Fibroblast of mammary gland (primary cell): ENCODE measurements at regions not wholly inside any gene's neighbourhood (a gene's known extent, or its start where the extent isn't known, plus 50 kb on each side); places are given as distances from the start of the nearest gene placed in this dataset.
A peak's percentile ranks its signal among the peaks of the same experiment; 100 is the strongest.

Source experiments
- DNase-seq: peaks from one replicate; pipeline ENCODE4 v3.0.0-alpha.2; 2010; ENCODE audit warnings: low read depth
- H3K4me3 ChIP-seq: 2 replicates; pipeline ENCODE4 v1.5.1; 2011; ENCODE audit warnings: low read depth, mild to moderate bottlenecking, low read length, moderate library complexity; ENCODE audit not compliant: control insufficient read depth
- CTCF ChIP-seq: conservative IDR thresholded peaks from 2 replicates; pipeline ENCODE4 v1.5.1; 2011; ENCODE audit warnings: low read depth, low read length, inconsistent platforms; ENCODE audit not compliant: control insufficient read depth, insufficient read depth

- no peak overlapping the region for H3K4me3 ChIP-seq
- no peak for DNase-seq
- no peak for TF ChIP-seq CTCF
These were observed 91.3 kb upstream of the RAB27B start for GRCh38 chr18:54736981-54737380.

GRCh38 chr18:54737986-54738385, 90.3 kb upstream of the RAB27B start:
- peak; percentile 74 for DNase-seq
- H3K4me3 ChIP-seq = no peak overlapping the region
- TF ChIP-seq CTCF = no peak

- peak; percentile 16 for DNase-seq
- TF ChIP-seq CTCF = no peak
- H3K4me3 ChIP-seq = no peak overlapping the region
These were observed 88.8 kb upstream of the RAB27B start for GRCh38 chr18:54739476-54739875.

GRCh38 chr18:54740136-54740846, 88.0 kb upstream of the RAB27B start:
- DNase-seq = peak; percentile 82
- TF ChIP-seq CTCF = no peak
- no peak overlapping the region for H3K4me3 ChIP-seq

GRCh38 chr18:54742120-54742519, 86.2 kb upstream of the RAB27B start:
- H3K4me3 ChIP-seq = no peak overlapping the region
- no peak for TF ChIP-seq CTCF
- DNase-seq = peak; percentile 66

- DNase-seq = peak; percentile 100
- no peak overlapping the region for H3K4me3 ChIP-seq
- TF ChIP-seq CTCF = no peak
These were observed 85.3 kb upstream of the RAB27B start for GRCh38 chr18:54742659-54743604.
